ENCODE measurements at regions not wholly inside any gene's neighbourhood (a gene's known extent, or its start where the extent isn't known, plus 50 kb on each side); places are given as distances from the start of the nearest gene placed in this dataset.
"Not testable (repeated sequence)": the region's sequence is repeated elsewhere in the genome, so short reads cannot be mapped to it uniquely, and the experiment has no call there.

GRCh38 chr12:105481392-105482300, 151.2 kb downstream of the C12orf75 start:
- no peak for TF ChIP-seq POLR2A (IDR thresholded peaks at IDR 0.05; ENCODE audit: low read depth, low read length)
- DNase-seq (ENCODE audit: insufficient read length, low spot score) (no peak), FAIRE-seq (no peak)

- no peak for TF ChIP-seq POLR2A (IDR thresholded peaks at IDR 0.05; ENCODE audit: low read depth, low read length)
- DNase-seq (ENCODE audit: insufficient read length, low spot score) (no peak), FAIRE-seq (no peak)
These were observed 152.5 kb downstream of the C12orf75 start for GRCh38 chr12:105482951-105483350.

- DNase-seq (ENCODE audit: insufficient read length, low spot score) (no peak), FAIRE-seq (no peak)
- no peak for TF ChIP-seq POLR2A (IDR thresholded peaks at IDR 0.05; ENCODE audit: low read depth, low read length)
These were observed 153.2 kb downstream of the C12orf75 start for GRCh38 chr12:105483691-105484090.

- TF ChIP-seq POLR2A (IDR thresholded peaks at IDR 0.05; ENCODE audit: low read depth, low read length): no peak
- FAIRE-seq: peak; percentile 77
- DNase-seq (ENCODE audit: insufficient read length, low spot score): peak; percentile 37
These were observed 154.9 kb downstream of the C12orf75 start for GRCh38 chr12:105485321-105485910.

GRCh38 chr12:105485921-105486320, 155.4 kb downstream of the C12orf75 start:
- FAIRE-seq: no peak
- DNase-seq (ENCODE audit: insufficient read length, low spot score): no peak
- no peak for TF ChIP-seq POLR2A (IDR thresholded peaks at IDR 0.05; ENCODE audit: low read depth, low read length)

GRCh38 chr12:105487963-105488362, 157.5 kb downstream of the C12orf75 start:
- no peak for TF ChIP-seq POLR2A (IDR thresholded peaks at IDR 0.05; ENCODE audit: low read depth, low read length)
- no peak for DNase-seq (ENCODE audit: insufficient read length, low spot score)
- no peak for FAIRE-seq

GRCh38 chr12:105492591-105493545, 162.4 kb downstream of the C12orf75 start:
- TF ChIP-seq POLR2A (IDR thresholded peaks at IDR 0.05; ENCODE audit: low read depth, low read length): no peak
- FAIRE-seq (no peak), DNase-seq (ENCODE audit: insufficient read length, low spot score) (no peak)

- TF ChIP-seq POLR2A (IDR thresholded peaks at IDR 0.05; ENCODE audit: low read depth, low read length): no peak
- DNase-seq (ENCODE audit: insufficient read length, low spot score) (no peak), FAIRE-seq (no peak)
These were observed 168.7 kb downstream of the C12orf75 start for GRCh38 chr12:105499205-105499604.

- not testable (repeated sequence) for FAIRE-seq; DNase-seq (ENCODE audit: insufficient read length, low spot score)
These were observed 170.2 kb downstream of the C12orf75 start for GRCh38 chr12:105500676-105501075.

- DNase-seq (ENCODE audit: insufficient read length, low spot score) (no peak), FAIRE-seq (no peak)
- TF ChIP-seq POLR2A (IDR thresholded peaks at IDR 0.05; ENCODE audit: low read depth, low read length): no peak
These were observed 172.0 kb downstream of the C12orf75 start for GRCh38 chr12:105502426-105502930.

GRCh38 chr12:105503619-105504018, 173.1 kb downstream of the C12orf75 start:
- TF ChIP-seq POLR2A (IDR thresholded peaks at IDR 0.05; ENCODE audit: low read depth, low read length): no peak
- no peak for FAIRE-seq
- no peak for DNase-seq (ENCODE audit: insufficient read length, low spot score)

- no peak for FAIRE-seq
- TF ChIP-seq POLR2A (IDR thresholded peaks at IDR 0.05; ENCODE audit: low read depth, low read length): no peak
- no peak for DNase-seq (ENCODE audit: insufficient read length, low spot score)
These were observed 173.8 kb downstream of the C12orf75 start for GRCh38 chr12:105504286-105504685.

GRCh38 chr12:105506678-105507310, 176.3 kb downstream of the C12orf75 start:
- TF ChIP-seq POLR2A (IDR thresholded peaks at IDR 0.05; ENCODE audit: low read depth, low read length): no peak
- no peak for DNase-seq (ENCODE audit: insufficient read length, low spot score)
- FAIRE-seq: no peak

All from H54 (cell line).